Large intestine (tissue), 3 donors: ENCODE measurements at regions not wholly inside any gene's neighbourhood (a gene's known extent, or its start where the extent isn't known, plus 50 kb on each side); places are given as distances from the start of the nearest gene placed in this dataset.
A peak's percentile ranks its signal among the peaks of the same experiment; 100 is the strongest.

Experiments used
- DNase-seq, 2 donors: peaks; one replicate each; pipeline versions ENCODE4 v3.0.0 to v3.0.0-alpha.2; 2013
- H3K27ac ChIP-seq: one replicate; pipeline ENCODE4 v1.5.1; 2013; ENCODE audit warnings: low read length
- H3K27me3 ChIP-seq: 2 replicates; pipeline ENCODE4 v1.6.1; 2013; ENCODE audit warnings: low read length; ENCODE audit not compliant: control insufficient read depth, insufficient read depth
- H3K36me3 ChIP-seq: 2 replicates; pipeline ENCODE4 v1.6.1; 2013; ENCODE audit warnings: low read length; ENCODE audit not compliant: control insufficient read depth, insufficient read depth
- H3K4me1 ChIP-seq: one replicate; pipeline ENCODE4 v1.6.1; 2013; ENCODE audit warnings: low read length; ENCODE audit not compliant: control insufficient read depth, insufficient read depth
- H3K4me3 ChIP-seq: one replicate; pipeline ENCODE4 v1.5.1; 2013; ENCODE audit warnings: low read length
- H3K9me3 ChIP-seq: one replicate; pipeline ENCODE4 v1.6.1; 2013; ENCODE audit warnings: mild to moderate bottlenecking, low read depth, low read length, moderate library complexity; ENCODE audit not compliant: control insufficient read depth
- WGBS: methylation state at CpG from one replicate; pipeline ENCODE4 v1.1.5; 2013; ENCODE audit warnings: low lambda C conversion rate; ENCODE audit not compliant: insufficient coverage; 5-methylcytosine and 5-hydroxymethylcytosine counted together

DNA sequence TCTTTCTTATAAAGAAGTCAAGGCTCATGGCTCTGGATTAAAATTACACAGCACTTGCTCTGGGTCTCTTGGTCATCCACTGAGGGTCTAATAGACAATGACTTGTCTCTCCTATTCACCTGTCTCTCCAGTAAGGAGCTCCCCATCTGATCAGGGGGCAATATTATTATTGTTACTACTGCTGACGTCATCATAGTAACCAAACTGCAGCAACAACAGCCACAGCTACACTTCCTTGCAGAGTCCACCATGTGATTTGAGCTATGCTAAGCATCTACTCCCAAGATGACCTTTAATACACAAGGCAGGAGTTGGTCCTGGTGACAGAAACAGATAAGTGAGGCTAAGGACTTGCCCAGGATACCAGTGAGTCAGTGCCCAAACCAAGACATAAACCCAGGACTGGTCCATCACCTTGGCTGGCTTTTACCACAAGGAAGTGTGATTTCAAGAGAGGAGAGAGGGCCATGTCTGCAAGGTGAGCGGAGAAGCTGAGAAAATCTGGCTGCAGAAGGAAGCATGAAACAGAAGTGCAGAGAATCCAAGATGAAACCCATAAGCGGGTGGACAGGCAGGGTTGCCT is 602.5 kb downstream of the PTPRU start:
- DNase-seq = peak in 1 of 2 donors; percentile 16
- H3K27ac ChIP-seq = no peak overlapping the region
- no peaks in the 10 kb centered on the region for H3K9me3 ChIP-seq
- H3K36me3 ChIP-seq = no peaks in the 10 kb centered on the region
- no peaks in the 10 kb centered on the region for H3K27me3 ChIP-seq
- H3K4me3 ChIP-seq = no peak overlapping the region
- WGBS = no CpG with 5 or more reads among the region's 3 CpGs
- H3K4me1 ChIP-seq = no peaks in the 10 kb centered on the region

DNA sequence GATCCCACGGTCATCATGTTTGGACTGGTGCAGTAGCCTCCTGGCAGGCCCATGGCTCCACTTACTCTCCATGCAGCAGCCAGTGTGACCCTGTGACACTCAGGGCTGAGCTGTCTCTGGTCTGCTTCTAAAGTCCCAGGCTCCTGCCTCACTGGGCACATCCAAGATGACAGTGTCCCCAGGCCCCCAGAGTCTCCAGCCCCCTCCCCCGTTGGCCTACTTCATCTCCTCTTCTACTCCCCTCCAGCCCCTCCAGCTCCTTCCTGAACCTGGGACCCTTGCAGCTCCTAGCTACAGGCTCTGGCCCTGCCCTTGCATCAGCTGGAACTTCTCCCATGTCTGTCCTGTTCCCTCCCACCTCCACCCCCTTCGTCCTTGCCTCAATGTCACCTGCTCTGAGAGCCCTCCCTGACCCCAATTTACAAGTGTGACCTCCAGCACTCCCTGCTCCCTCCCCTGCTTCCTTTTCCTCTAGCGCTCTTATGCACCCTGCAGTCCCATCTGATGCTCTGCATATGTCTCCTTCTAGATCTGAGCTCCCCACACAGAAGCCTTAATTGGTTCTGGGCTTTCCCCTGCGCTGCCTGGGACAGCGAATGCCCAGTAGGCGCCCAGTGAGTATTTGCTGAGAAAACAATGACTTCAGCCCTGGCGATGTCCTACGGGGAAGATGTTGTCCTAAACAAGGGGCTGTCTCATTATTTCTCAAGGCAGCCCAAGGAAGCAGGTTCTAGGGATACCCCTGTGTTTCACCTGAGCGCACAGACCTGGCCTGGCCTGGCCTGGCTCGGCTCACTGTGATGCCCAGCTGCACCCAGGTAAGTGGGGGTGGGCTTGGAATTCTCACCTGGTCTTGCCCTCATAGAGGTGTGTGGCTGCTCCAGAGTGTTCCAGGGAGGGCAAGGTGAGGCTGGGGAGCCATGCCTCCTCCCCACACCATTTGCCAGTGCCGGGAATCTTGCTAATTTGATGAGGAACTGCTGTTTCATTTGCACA is 600.6 kb downstream of the PTPRU start:
- no peaks in the 10 kb centered on the region for H3K36me3 ChIP-seq
- H3K27ac ChIP-seq = no peak overlapping the region
- no peak overlapping the region for H3K4me3 ChIP-seq
- DNase-seq = no peak
- H3K27me3 ChIP-seq = no peaks in the 10 kb centered on the region
- WGBS = 50% methylated on average over 1 of the region's 12 CpGs
- no peaks in the 10 kb centered on the region for H3K4me1 ChIP-seq
- no peaks in the 10 kb centered on the region for H3K9me3 ChIP-seq

DNA sequence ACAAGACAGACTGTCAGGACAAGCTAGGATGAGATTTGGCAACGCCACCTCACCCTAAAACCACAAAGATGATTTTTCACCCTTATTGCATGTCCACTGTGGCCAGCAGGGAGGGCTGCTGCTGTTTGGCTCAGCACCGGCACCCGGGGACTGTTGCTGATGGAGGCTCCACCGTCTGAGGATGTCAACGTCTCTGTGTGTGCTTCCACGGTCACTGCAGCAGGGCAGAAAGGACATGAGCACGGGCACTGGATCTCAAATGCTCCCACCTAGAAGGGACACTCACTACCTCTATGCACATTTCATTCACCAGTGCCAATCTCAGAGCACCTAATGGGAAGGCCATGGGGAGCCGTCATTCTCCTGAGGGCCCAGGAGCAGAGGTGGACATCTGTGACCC is 599.6 kb downstream of the PTPRU start:
- Histone ChIP-seq H3K4me3 (no peak overlapping the region), H3K4me1 (no peaks in the 10 kb centered on the region), H3K27me3 (no peaks in the 10 kb centered on the region), H3K36me3 (no peaks in the 10 kb centered on the region), H3K9me3 (no peaks in the 10 kb centered on the region), H3K27ac (no peak overlapping the region)
- DNase-seq = no peak
- no CpG with 5 or more reads among the region's 8 CpGs for WGBS

DNA sequence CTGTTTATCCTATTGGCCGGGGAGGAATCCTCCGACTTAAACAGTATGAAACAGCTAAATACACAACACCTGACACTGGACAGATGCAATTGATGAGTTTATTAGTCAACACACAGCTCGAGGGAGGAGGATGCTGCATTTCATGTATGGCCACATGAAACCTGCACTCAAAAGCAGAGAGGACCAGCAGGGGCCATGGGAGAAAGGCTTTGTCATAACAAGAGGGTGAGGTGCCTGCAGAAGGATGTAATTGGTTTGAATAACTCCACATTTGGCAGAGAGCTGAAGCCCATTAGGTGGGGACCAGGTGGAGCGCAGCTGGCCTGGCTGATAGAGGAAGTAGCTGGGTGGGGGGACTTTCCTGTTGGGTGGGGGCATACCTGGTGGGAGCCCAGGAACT is 599.1 kb downstream of the PTPRU start:
- Histone ChIP-seq H3K27ac (no peak overlapping the region), H3K4me1 (no peaks in the 10 kb centered on the region), H3K9me3 (no peaks in the 10 kb centered on the region), H3K36me3 (no peaks in the 10 kb centered on the region), H3K4me3 (no peak overlapping the region), H3K27me3 (no peaks in the 10 kb centered on the region)
- no CpG with 5 or more reads among the region's 4 CpGs for WGBS
- DNase-seq = no peak

DNA sequence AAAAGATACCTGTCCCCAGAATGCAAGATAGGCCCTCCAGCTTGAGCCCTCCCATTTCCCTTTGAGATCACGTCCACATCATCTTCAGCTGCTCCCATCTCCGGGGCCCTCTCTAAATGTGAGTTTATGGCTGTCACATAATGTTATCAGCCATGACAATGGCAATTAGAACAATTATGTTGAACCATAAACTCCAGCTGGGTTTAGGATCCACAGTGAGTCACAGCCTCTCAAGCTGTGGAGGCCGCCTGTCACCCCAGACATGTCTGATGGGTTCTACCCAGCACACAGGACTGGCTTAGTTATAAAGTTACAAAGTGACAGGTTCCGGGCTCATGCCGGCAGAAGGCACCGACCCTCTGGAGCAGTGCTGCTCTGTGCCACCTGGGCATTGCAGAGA is 597.3 kb downstream of the PTPRU start:
- Histone ChIP-seq H3K27me3 (no peaks in the 10 kb centered on the region), H3K9me3 (no peaks in the 10 kb centered on the region), H3K4me3 (no peak overlapping the region), H3K36me3 (no peaks in the 10 kb centered on the region), H3K27ac (no peak overlapping the region), H3K4me1 (no peaks in the 10 kb centered on the region)
- 0% methylated on average over 1 of the region's 6 CpGs for WGBS
- DNase-seq = peak in 1 of 2 donors; percentile 29

DNA sequence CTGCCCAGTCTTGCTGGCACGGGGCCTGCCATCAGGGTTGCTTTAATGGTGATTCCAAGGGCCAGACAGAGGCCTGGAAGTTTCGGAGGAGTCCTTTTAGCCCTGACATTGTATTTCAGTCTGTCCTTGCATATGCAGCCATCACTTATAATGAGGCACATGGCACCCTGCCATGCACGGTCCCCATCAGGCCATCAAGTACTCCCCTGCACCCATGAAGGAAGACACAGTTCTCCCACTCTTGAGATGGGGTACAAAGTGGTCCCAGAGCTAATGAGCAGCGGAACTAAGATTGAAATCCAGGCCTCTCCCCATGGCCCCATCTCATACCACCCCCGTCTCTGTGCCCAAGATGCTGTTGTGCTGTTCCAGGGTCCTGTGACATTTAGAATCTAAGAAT is 596.6 kb downstream of the PTPRU start:
- DNase-seq = no peak
- no peak overlapping the region for H3K27ac ChIP-seq
- WGBS = 100% methylated on average over 1 of the region's 5 CpGs
- no peaks in the 10 kb centered on the region for H3K36me3 ChIP-seq
- no peak overlapping the region for H3K4me3 ChIP-seq
- no peaks in the 10 kb centered on the region for H3K9me3 ChIP-seq
- no peaks in the 10 kb centered on the region for H3K4me1 ChIP-seq
- no peaks in the 10 kb centered on the region for H3K27me3 ChIP-seq

DNA sequence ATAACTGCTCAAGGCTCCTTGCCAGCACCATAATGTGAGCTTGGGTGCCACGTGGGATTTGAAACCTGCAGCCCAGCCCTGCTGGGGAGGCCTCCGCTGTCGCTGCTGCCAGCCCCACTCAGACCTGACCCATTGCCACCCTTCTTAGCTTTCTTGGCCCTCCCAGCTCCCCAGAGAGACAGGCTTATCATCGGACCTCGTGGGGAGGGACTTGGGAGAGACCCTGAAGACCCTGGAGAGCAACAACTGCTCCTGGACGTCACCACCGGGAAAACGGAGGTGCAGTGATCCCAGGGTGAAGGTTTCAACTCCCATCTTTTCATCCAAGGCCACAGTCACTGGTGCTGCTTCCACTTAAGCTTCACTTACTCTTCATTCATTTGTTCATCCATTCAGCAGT is 596.1 kb downstream of the PTPRU start:
- Histone ChIP-seq H3K27me3 (no peaks in the 10 kb centered on the region), H3K4me3 (no peak overlapping the region), H3K36me3 (no peaks in the 10 kb centered on the region), H3K4me1 (no peaks in the 10 kb centered on the region), H3K27ac (no peak overlapping the region), H3K9me3 (no peaks in the 10 kb centered on the region)
- WGBS = no CpG with 5 or more reads among the region's 8 CpGs
- no peak for DNase-seq

DNA sequence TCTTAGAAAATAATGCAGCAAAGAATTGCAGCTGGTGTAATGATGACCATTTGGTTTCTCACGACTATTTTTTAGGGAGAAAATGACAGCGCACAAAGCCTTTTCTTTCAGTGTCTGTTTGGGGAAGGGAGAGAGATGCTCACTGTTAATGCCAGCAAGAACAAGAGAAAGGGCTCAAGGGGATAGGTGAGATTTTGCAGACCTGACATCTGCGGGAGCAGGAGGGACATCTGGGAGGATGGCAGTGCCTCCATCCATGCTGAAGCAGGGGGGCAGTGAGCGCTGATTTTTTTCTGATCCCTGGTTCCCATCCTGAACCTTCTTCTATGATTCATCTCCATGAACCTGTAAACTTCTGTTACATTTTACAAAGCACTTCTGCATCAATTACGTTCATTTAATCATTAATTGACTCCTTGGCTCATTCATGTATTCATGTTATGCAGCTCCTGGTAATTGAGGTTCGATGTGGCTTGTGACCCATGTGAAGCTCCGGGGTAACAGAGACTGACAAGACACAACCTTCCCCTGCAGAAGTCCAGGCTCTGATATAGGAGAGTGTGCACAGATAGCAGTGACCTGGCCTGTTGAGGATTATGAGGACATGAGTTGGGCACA is 595.3 kb downstream of the PTPRU start:
- H3K27me3 ChIP-seq = no peaks in the 10 kb centered on the region

DNA sequence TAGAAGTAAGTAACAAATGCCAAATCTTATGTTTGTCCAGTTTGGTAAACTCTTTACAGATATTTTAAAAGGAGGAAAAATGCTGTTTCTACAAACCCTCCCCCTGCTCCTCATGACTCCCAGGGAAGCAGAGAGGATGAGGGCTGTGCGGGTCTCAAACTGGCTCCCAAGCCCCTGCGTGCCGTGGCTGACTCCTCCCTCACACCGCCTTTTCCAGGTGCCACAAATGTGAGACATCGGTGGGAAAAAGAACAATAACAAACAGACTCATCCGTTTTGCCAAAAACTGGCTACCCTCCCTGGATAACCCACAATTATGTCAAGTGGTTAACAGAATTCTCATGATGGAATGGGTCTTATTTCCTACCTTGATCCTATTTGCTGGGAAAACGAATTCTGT is 594.6 kb downstream of the PTPRU start:
- Histone ChIP-seq H3K27ac (no peak overlapping the region), H3K36me3 (no peaks in the 10 kb centered on the region), H3K4me3 (no peak overlapping the region), H3K27me3 (no peaks in the 10 kb centered on the region), H3K4me1 (no peaks in the 10 kb centered on the region), H3K9me3 (peaks cover under 1% of the 10 kb centered on the region)
- no peak for DNase-seq
- no CpG with 5 or more reads among the region's 7 CpGs for WGBS

More for the DNA sequence above, 595.3 kb downstream of the PTPRU start:
- no peaks in the 10 kb centered on the region for H3K36me3 ChIP-seq
- H3K9me3 ChIP-seq = no peaks in the 10 kb centered on the region
- no peak overlapping the region for H3K4me3 ChIP-seq
- no peaks in the 10 kb centered on the region for H3K4me1 ChIP-seq
- no peak overlapping the region for H3K27ac ChIP-seq
- DNase-seq = no peak
- WGBS = 86% methylated on average over 1 of the region's 7 CpGs

DNA sequence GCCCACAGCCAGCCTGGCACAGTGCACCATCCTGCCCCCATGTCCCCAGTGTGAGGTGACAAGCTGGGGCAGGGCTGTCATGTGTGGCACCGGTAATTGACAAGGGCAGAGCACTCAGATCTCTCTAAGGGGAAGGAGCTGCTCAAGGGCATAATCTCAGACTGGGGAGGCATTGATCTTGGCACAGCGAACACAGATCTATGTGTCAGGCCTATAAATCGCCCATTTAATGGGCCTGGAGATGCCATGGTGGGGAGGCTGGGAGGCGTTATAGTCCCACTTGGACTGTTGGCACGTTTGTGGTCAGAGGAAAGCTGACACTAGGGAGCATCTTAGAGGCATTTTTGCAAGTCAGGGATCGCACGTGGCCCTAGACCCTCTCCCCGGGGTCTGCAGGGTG is 594.1 kb downstream of the PTPRU start:
- WGBS = no CpG with 5 or more reads among the region's 8 CpGs
- no peaks in the 10 kb centered on the region for H3K27me3 ChIP-seq
- H3K4me1 ChIP-seq = no peaks in the 10 kb centered on the region
- H3K27ac ChIP-seq = no peak overlapping the region
- DNase-seq = no peak
- no peak overlapping the region for H3K4me3 ChIP-seq
- peaks cover 6% of the 10 kb centered on the region for H3K9me3 ChIP-seq
- no peaks in the 10 kb centered on the region for H3K36me3 ChIP-seq
